NCI-H1417 treated with DMSO at 0.1 percent for 48 hours (cell line): ENCODE measurements at regions not wholly inside any gene's neighbourhood (a gene's known extent, or its start where the extent isn't known, plus 50 kb on each side); places are given as distances from the start of the nearest gene placed in this dataset.

Experiments
- DNase-seq: peaks from one replicate; lab custom pipeline; 2025; lab: John Stamatoyannopoulos, UW

GRCh38 chr12:102781117-102781516 lies 135.9 kb downstream of the PAH start:
- no peak for DNase-seq

- no peak for DNase-seq
Measured at GRCh38 chr12:102776041-102776440, 141.0 kb downstream of the PAH start.

GRCh38 chr12:102769323-102769916 lies 147.6 kb downstream of the PAH start:
- peak; percentile 9 for DNase-seq

- DNase-seq: no peak
Measured at GRCh38 chr12:102766961-102767360, 150.1 kb downstream of the PAH start.

- DNase-seq: no peak
Measured at GRCh38 chr12:102765736-102766135, 151.3 kb downstream of the PAH start.

GRCh38 chr12:102763471-102763870 lies 153.6 kb downstream of the PAH start:
- no peak for DNase-seq

GRCh38 chr12:102763061-102763460 lies 154.0 kb downstream of the PAH start:
- no peak for DNase-seq

- DNase-seq: no peak
Measured at GRCh38 chr12:102760322-102760721, 156.7 kb downstream of the PAH start.

- no peak for DNase-seq
Measured at GRCh38 chr12:102759466-102759865, 157.6 kb downstream of the PAH start.

- no peak for DNase-seq
Measured at GRCh38 chr12:102757882-102758226, 159.2 kb downstream of the PAH start.

GRCh38 chr12:102757154-102757881 lies 159.7 kb downstream of the PAH start:
- DNase-seq: no peak

GRCh38 chr12:102756530-102756929 lies 160.5 kb downstream of the PAH start:
- DNase-seq: no peak

GRCh38 chr12:102755266-102755665 lies 161.8 kb downstream of the PAH start:
- DNase-seq: no peak

- no peak for DNase-seq
Measured at GRCh38 chr12:102753802-102754201, 163.2 kb downstream of the PAH start.

GRCh38 chr12:102748704-102749103 lies 168.3 kb downstream of the PAH start:
- DNase-seq: no peak

- no peak for DNase-seq
Measured at GRCh38 chr12:102746963-102747362, 170.1 kb downstream of the PAH start.

- DNase-seq: no peak
Measured at GRCh38 chr12:102745971-102746600, 171.0 kb downstream of the PAH start.

- DNase-seq: no peak
Measured at GRCh38 chr12:102741196-102741595, 175.8 kb downstream of the PAH start.

GRCh38 chr12:102740141-102740955 lies 176.7 kb downstream of the PAH start:
- DNase-seq: no peak

- DNase-seq: no peak
Measured at GRCh38 chr12:102736328-102736727, 180.7 kb downstream of the PAH start.

- DNase-seq: no peak
Measured at GRCh38 chr12:102735104-102735503, 181.9 kb downstream of the PAH start.

GRCh38 chr12:102730996-102731395 lies 186.0 kb downstream of the PAH start:
- DNase-seq: no peak
